B cell (primary cell): ENCODE measurements at regions not wholly inside any gene's neighbourhood (a gene's known extent, or its start where the extent isn't known, plus 50 kb on each side); places are given as distances from the start of the nearest gene placed in this dataset.

Experiments used
- ATAC-seq: fragments of 200-7000 bp; cut with Tn5 transposase; one replicate; pipeline ENCODE4 v1.10.0; 2021; ENCODE audit warnings: low read depth, mild to moderate bottlenecking, moderate number of reproducible peaks, moderate library complexity
- CTCF ChIA-PET: fragments of 350-600 bp; sonication (Branson Sonifier 250); formaldehyde crosslinking; loops from one replicate; lab custom pipeline; 2021; ENCODE audit warnings: antibody characterized with exemption, inconsistent platforms; lab: Charles Lee
- POLR2A ChIA-PET: fragments of 350-600 bp; sonication (Branson Sonifier 250); formaldehyde crosslinking; loops from one replicate; lab custom pipeline; 2021; ENCODE audit warnings: antibody characterized with exemption; lab: Charles Lee
- DNase-seq: peaks from one replicate; pipeline ENCODE4 v3.0.0; 2013
- H2AFZ ChIP-seq: 2 replicates; pipeline ENCODE4 v1.6.1; 2012; ENCODE audit warnings: mild to moderate bottlenecking, low read depth, low read length; ENCODE audit not compliant: insufficient read depth, poor library complexity, severe bottlenecking
- H3K27ac ChIP-seq, 2 donors: 1 replicate in 1 of 2; 2 replicates in 1 of 2; pipeline ENCODE4 v1.5.1; 2012 to 2013; ENCODE audit warnings: low read length in 2 of 2, mild to moderate bottlenecking in 2 of 2, moderate library complexity in 1 of 2
- H3K27me3 ChIP-seq, 4 experiments: fragments of 200-600 bp in 1 of 4; sonication (generic) in 1 of 4; replicated peaks in 1 of 4; 1 replicate in 2 of 4; 2 replicates in 2 of 4; pipeline versions ENCODE4 v1.6.1 to v1.7.0; 2013 to 2016; ENCODE audit warnings: low read length in 3 of 4, mild to moderate bottlenecking in 2 of 4, mixed read lengths in 1 of 4, moderate library complexity in 1 of 4; ENCODE audit not compliant: insufficient read depth in 4 of 4, control insufficient read depth in 3 of 4; ENCODE audit errors: control extremely low read depth in 1 of 4
- H3K36me3 ChIP-seq, 2 experiments: replicated peaks in 1 of 2; 1 replicate in 1 of 2; 2 replicates in 1 of 2; pipeline versions ENCODE4 v1.6.1 to v1.7.1; 2013; ENCODE audit warnings: low read length in 1 of 2; ENCODE audit not compliant: insufficient read depth in 2 of 2, control insufficient read depth in 1 of 2; ENCODE audit errors: control extremely low read depth in 1 of 2, extremely low read depth in 1 of 2
- H3K4me1 ChIP-seq, 2 donors: fragments of 200-600 bp in 1 of 2; sonication (generic) in 1 of 2; 1 replicate in 1 of 2; 2 replicates in 1 of 2; pipeline versions ENCODE4 v1.5.1 to v1.6.1; 2013 to 2017; ENCODE audit warnings: low read length in 2 of 2; ENCODE audit not compliant: control insufficient read depth in 2 of 2, insufficient read depth in 2 of 2
- H3K4me2 ChIP-seq: replicated peaks from 2 replicates; pipeline ENCODE3; 2012; ENCODE audit warnings: mild to moderate bottlenecking, low read depth, low read length; ENCODE audit not compliant: poor library complexity, severe bottlenecking
- H3K4me3 ChIP-seq, 5 experiments: fragments of 200-600 bp in 1 of 5; sonication (generic) in 1 of 5; 1 replicate in 3 of 5; 2 replicates in 2 of 5; pipeline versions ENCODE4 v1.5.1 to v1.7.0; 2011 to 2016; ENCODE audit warnings: low read length in 4 of 5, mild to moderate bottlenecking in 4 of 5, low read depth in 2 of 5, control low read depth in 1 of 5, moderate library complexity in 1 of 5; ENCODE audit not compliant: insufficient read depth in 1 of 5; ENCODE audit errors: control extremely low read depth in 1 of 5, extremely low read depth in 1 of 5
- H3K79me2 ChIP-seq: fragments of 200-600 bp; sonication (generic); one replicate; pipeline ENCODE4 v1.6.0; 2016; ENCODE audit warnings: low read length; ENCODE audit not compliant: control insufficient read depth, insufficient read depth
- H3K9ac ChIP-seq: fragments of 200-600 bp; sonication (generic); 2 replicates; pipeline ENCODE4 v1.6.1; 2017; ENCODE audit warnings: mild to moderate bottlenecking, low read length, moderate library complexity
- H3K9me3 ChIP-seq, 3 donors: one replicate each; pipeline versions ENCODE4 v1.6.1 to v1.7.1; 2013; ENCODE audit warnings: low read length in 2 of 3; ENCODE audit not compliant: control insufficient read depth in 2 of 3, insufficient read depth in 1 of 3; ENCODE audit errors: control extremely low read depth in 1 of 3
- H4K20me1 ChIP-seq: 2 replicates; pipeline ENCODE4 v1.6.0; 2012; ENCODE audit warnings: mild to moderate bottlenecking, low read length; ENCODE audit not compliant: insufficient read depth, control insufficient read depth, poor library complexity, severe bottlenecking
- H3K27ac Mint-ChIP-seq: one replicate; pipeline ENCODE4 v1.8.0; 2021; ENCODE audit warnings: mixed read lengths
- H3K27me3 Mint-ChIP-seq: one replicate; pipeline ENCODE4 v1.8.0; 2021; ENCODE audit warnings: mixed read lengths
- H3K4me1 Mint-ChIP-seq: one replicate; pipeline ENCODE4 v1.8.0; 2021; ENCODE audit warnings: mixed read lengths
- H3K4me3 Mint-ChIP-seq: one replicate; pipeline ENCODE4 v1.8.0; 2021; ENCODE audit warnings: mixed read lengths
- H3K9me3 Mint-ChIP-seq: one replicate; pipeline ENCODE4 v1.8.0; 2022; ENCODE audit warnings: mixed read lengths; ENCODE audit not compliant: insufficient read depth
- EZH2 ChIP-seq: IDR thresholded peaks from 2 replicates; pipeline ENCODE4 v1.6.1; 2012; ENCODE audit warnings: borderline replicate concordance, low read depth, mild to moderate bottlenecking, moderate library complexity, low read length; ENCODE audit not compliant: insufficient read depth, poor library complexity, severe bottlenecking
- intact Hi-C: fragments of 100-400 bp; cut with micrococcal nuclease; formaldehyde crosslinking; loops from one replicate; pipeline ENCODE4 v1.10.0; 2022
- TF ChIP-seq, protein P1 (sequence below): fragments of 200-600 bp; IDR thresholded peaks from one replicate; pipeline ENCODE4 v1.8.0; 2022; ENCODE audit warnings: antibody characterized with exemption, mild to moderate bottlenecking

DNA sequence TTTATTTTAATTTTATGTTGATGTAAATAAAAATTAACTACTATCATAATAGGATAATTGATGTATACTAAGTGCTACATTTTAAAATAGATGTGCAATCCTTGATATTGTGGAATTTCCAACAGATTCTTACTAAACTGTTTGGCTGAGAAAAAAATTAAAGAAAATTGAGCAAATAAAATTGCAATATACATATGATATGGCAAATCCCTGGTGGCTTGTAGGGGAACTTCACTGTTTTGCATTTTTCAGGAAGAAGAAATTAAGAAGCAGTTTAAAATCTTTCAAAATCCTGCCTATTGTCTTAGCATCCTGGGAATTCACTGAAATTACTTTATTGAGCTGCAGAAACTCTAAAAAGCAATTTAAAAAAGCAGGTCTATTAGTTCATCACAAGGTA, 191.4 kb upstream of the ADGRB3 start:
- Mint-ChIP-seq H3K4me1 (no peaks in the 10 kb centered on the region), H3K27ac (no peak overlapping the region), H3K27me3 (no peaks in the 10 kb centered on the region), H3K9me3 (no peaks in the 10 kb centered on the region), H3K4me3 (no peak overlapping the region)
- ChIA-PET POLR2A (no interaction called here), CTCF (no interaction called here)
- ATAC-seq (no peak), DNase-seq (no peak)
- Histone ChIP-seq H3K36me3 (no peaks in the 10 kb centered on the region), H2AFZ (no peak overlapping the region), H3K4me3 (no peak overlapping the region), H4K20me1 (no peaks in the 10 kb centered on the region), H3K79me2 (no peaks in the 10 kb centered on the region), H3K4me2 (no peak overlapping the region), H3K27ac (no peak overlapping the region), H3K4me1 (no peaks in the 10 kb centered on the region), H3K27me3 (no peaks in the 10 kb centered on the region), H3K9me3 (no peaks in the 10 kb centered on the region), H3K9ac (no peak overlapping the region)
- intact Hi-C loops = no loop called here
- TF ChIP-seq EZH2 = no peak
- TF ChIP-seq, protein P1, sequence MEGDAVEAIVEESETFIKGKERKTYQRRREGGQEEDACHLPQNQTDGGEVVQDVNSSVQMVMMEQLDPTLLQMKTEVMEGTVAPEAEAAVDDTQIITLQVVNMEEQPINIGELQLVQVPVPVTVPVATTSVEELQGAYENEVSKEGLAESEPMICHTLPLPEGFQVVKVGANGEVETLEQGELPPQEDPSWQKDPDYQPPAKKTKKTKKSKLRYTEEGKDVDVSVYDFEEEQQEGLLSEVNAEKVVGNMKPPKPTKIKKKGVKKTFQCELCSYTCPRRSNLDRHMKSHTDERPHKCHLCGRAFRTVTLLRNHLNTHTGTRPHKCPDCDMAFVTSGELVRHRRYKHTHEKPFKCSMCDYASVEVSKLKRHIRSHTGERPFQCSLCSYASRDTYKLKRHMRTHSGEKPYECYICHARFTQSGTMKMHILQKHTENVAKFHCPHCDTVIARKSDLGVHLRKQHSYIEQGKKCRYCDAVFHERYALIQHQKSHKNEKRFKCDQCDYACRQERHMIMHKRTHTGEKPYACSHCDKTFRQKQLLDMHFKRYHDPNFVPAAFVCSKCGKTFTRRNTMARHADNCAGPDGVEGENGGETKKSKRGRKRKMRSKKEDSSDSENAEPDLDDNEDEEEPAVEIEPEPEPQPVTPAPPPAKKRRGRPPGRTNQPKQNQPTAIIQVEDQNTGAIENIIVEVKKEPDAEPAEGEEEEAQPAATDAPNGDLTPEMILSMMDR = no peak

DNA sequence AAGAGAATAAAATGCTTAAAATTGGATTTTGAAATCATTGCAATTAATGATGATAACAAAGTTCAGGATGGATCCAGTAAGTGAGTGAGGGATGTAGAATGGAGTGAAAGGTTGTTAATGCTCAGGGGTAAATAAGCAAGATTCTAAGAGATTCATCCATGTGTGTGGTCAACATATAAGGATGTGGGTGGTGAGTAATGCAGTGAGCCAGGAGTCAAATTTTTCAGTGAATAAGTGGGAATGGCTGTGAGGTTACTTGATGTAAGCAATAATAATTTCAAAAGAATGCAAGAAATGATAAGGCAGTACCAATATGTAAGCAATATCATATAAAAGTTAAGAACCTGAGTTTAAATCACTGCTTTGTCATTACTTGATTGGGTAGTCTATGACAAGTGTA, 207.5 kb upstream of the ADGRB3 start:
- Histone ChIP-seq H3K4me3 (no peak overlapping the region), H4K20me1 (no peaks in the 10 kb centered on the region), H3K9ac (no peak overlapping the region), H3K27me3 (no peaks in the 10 kb centered on the region), H3K36me3 (no peaks in the 10 kb centered on the region), H3K27ac (no peak overlapping the region), H3K4me2 (no peak overlapping the region), H3K4me1 (no peaks in the 10 kb centered on the region), H2AFZ (no peak overlapping the region), H3K9me3 (no peaks in the 10 kb centered on the region), H3K79me2 (no peaks in the 10 kb centered on the region)
- ATAC-seq (no peak), DNase-seq (no peak)
- Mint-ChIP-seq H3K27me3 (no peaks in the 10 kb centered on the region), H3K9me3 (no peaks in the 10 kb centered on the region), H3K27ac (no peak overlapping the region), H3K4me3 (no peak overlapping the region), H3K4me1 (no peaks in the 10 kb centered on the region)
- ChIA-PET POLR2A (no interaction called here), CTCF (no interaction called here)
- intact Hi-C loops = no loop called here
- TF ChIP-seq, protein P1 = no peak
- no peak for TF ChIP-seq EZH2
